Lower lobe of right lung (tissue), 2 donors: ENCODE measurements at regions not wholly inside any gene's neighbourhood (a gene's known extent, or its start where the extent isn't known, plus 50 kb on each side); places are given as distances from the start of the nearest gene placed in this dataset.

Experiments used
- ATAC-seq, 2 donors: fragments of 200-7000 bp; cut with Tn5 transposase; one replicate each; pipeline ENCODE4 v1.9.1; 2020 to 2022; ENCODE audit warnings: mild to moderate bottlenecking in 2 of 2, moderate library complexity in 2 of 2
- DNase-seq: peaks from one replicate; pipeline ENCODE4 v3.0.0-alpha.2; 2020
- H3K27ac ChIP-seq: fragments of 200-600 bp; one replicate; pipeline ENCODE4 v1.8.0; 2022
- H3K27me3 ChIP-seq: fragments of 200-600 bp; one replicate; pipeline ENCODE4 v1.8.0; 2022; ENCODE audit warnings: low read depth
- H3K36me3 ChIP-seq: fragments of 200-600 bp; one replicate; pipeline ENCODE4 v1.8.0; 2022; ENCODE audit warnings: mild to moderate bottlenecking
- H3K4me1 ChIP-seq: fragments of 200-600 bp; one replicate; pipeline ENCODE4 v1.8.0; 2022
- H3K4me3 ChIP-seq: fragments of 200-600 bp; one replicate; pipeline ENCODE4 v1.8.0; 2022; ENCODE audit warnings: mild to moderate bottlenecking
- H3K9me3 ChIP-seq: fragments of 200-600 bp; one replicate; pipeline ENCODE4 v1.8.0; 2022
- CTCF ChIP-seq: fragments of 200-600 bp; IDR thresholded peaks from one replicate; pipeline ENCODE4 v1.8.0; 2022; ENCODE audit warnings: antibody characterized with exemption, mild to moderate bottlenecking
- intact Hi-C: fragments of 100-400 bp; cut with DNase I; formaldehyde crosslinking; loops from one replicate; pipeline ENCODE4 v1.11.0; 2022
- donor health status: DM: no; HTN: yes; CAD: no; lungs with severe emphysema.

GRCh38 chr3:10737785-10738184 lies 78.2 kb upstream of the SLC6A11 start:
- Histone ChIP-seq H3K27ac (no peak overlapping the region), H3K27me3 (peaks cover 41% of the 10 kb centered on the region), H3K9me3 (peaks cover 12% of the 10 kb centered on the region), H3K4me3 (no peak overlapping the region), H3K36me3 (no peaks in the 10 kb centered on the region), H3K4me1 (peaks cover 7% of the 10 kb centered on the region)
- ATAC-seq (no peak), DNase-seq (no peak)
- no peak for TF ChIP-seq CTCF
- intact Hi-C loops: no loop called here

- peak; percentile 74 to 86 for ATAC-seq
- peak; percentile 85 for TF ChIP-seq CTCF
- Histone ChIP-seq H3K9me3 (peaks cover 2% of the 10 kb centered on the region), H3K36me3 (no peaks in the 10 kb centered on the region), H3K27me3 (peaks cover 52% of the 10 kb centered on the region), H3K27ac (no peak overlapping the region), H3K4me1 (peaks cover 7% of the 10 kb centered on the region), H3K4me3 (peak overlapping the region; percentile 29)
- peak; percentile 76 for DNase-seq
- intact Hi-C loops: no loop called here
Measured at GRCh38 chr3:10738688-10739372, 77.2 kb upstream of the SLC6A11 start.

- intact Hi-C loops: no loop called here
- H3K4me3 ChIP-seq: no peak overlapping the region
- no peak for TF ChIP-seq CTCF
- no peak for DNase-seq
- ATAC-seq: no peak
- no peaks in the 10 kb centered on the region for H3K36me3 ChIP-seq
- H3K27ac ChIP-seq: no peak overlapping the region
- no peaks in the 10 kb centered on the region for H3K9me3 ChIP-seq
- H3K27me3 ChIP-seq: peaks cover 57% of the 10 kb centered on the region
- peaks cover 7% of the 10 kb centered on the region for H3K4me1 ChIP-seq
Measured at GRCh38 chr3:10740954-10741353, 75.1 kb upstream of the SLC6A11 start.

GRCh38 chr3:10741891-10742671 lies 73.9 kb upstream of the SLC6A11 start:
- intact Hi-C loops: no loop called here
- Histone ChIP-seq H3K4me1 (peaks cover 7% of the 10 kb centered on the region), H3K27ac (no peak overlapping the region), H3K4me3 (no peak overlapping the region), H3K27me3 (peaks cover 49% of the 10 kb centered on the region), H3K36me3 (no peaks in the 10 kb centered on the region), H3K9me3 (no peaks in the 10 kb centered on the region)
- no peak for DNase-seq
- no peak for TF ChIP-seq CTCF
- ATAC-seq: no peak

GRCh38 chr3:10743366-10744097 lies 72.5 kb upstream of the SLC6A11 start:
- no peak for ATAC-seq
- TF ChIP-seq CTCF: no peak
- no peak for DNase-seq
- peaks cover 36% of the 10 kb centered on the region for H3K27me3 ChIP-seq
- H3K27ac ChIP-seq: no peak overlapping the region
- no peaks in the 10 kb centered on the region for H3K36me3 ChIP-seq
- intact Hi-C loops: no loop called here
- no peaks in the 10 kb centered on the region for H3K9me3 ChIP-seq
- H3K4me1 ChIP-seq: peaks cover 6% of the 10 kb centered on the region
- no peak overlapping the region for H3K4me3 ChIP-seq
